Liver (tissue), 8 donors: ENCODE measurements at regions not wholly inside any gene's neighbourhood (a gene's known extent, or its start where the extent isn't known, plus 50 kb on each side); places are given as distances from the start of the nearest gene placed in this dataset.

Experiments used
- DNase-seq: peaks from one replicate; pipeline ENCODE4 v3.0.0-alpha.2; 2017; ENCODE audit warnings: low spot score
- H3K27ac ChIP-seq, 2 donors: one replicate each; pipeline ENCODE4 v1.7.0; 2013; ENCODE audit warnings: inconsistent platforms in 2 of 2, low read length in 2 of 2, control low read depth in 1 of 2, low read depth in 1 of 2, mild to moderate bottlenecking in 1 of 2
- H3K27me3 ChIP-seq, 4 donors: one replicate each; pipeline versions ENCODE4 v1.6.1 to v1.7.0; 2013; ENCODE audit warnings: low read length in 3 of 4, inconsistent platforms in 1 of 4, mild to moderate bottlenecking in 1 of 4, moderate library complexity in 1 of 4; ENCODE audit not compliant: control insufficient read depth in 4 of 4, insufficient read depth in 4 of 4
- H3K36me3 ChIP-seq, 4 donors: one replicate each; pipeline versions ENCODE4 v1.6.1 to v1.7.0; 2013; ENCODE audit warnings: low read length in 3 of 4, mild to moderate bottlenecking in 3 of 4, low read depth in 1 of 4, moderate library complexity in 1 of 4; ENCODE audit not compliant: control insufficient read depth in 4 of 4, insufficient read depth in 3 of 4
- H3K4me1 ChIP-seq, 4 donors: one replicate each; pipeline versions ENCODE4 v1.6.1 to v1.7.0; 2013; ENCODE audit warnings: low read length in 3 of 4, mild to moderate bottlenecking in 3 of 4, moderate library complexity in 1 of 4; ENCODE audit not compliant: control insufficient read depth in 4 of 4, insufficient read depth in 4 of 4
- H3K4me3 ChIP-seq, 3 donors: one replicate each; pipeline versions ENCODE4 v1.6.1 to v1.7.0; 2013; ENCODE audit warnings: low read length in 3 of 3, control low read depth in 1 of 3, low read depth in 1 of 3, mild to moderate bottlenecking in 1 of 3
- H3K9ac ChIP-seq, 2 donors: one replicate each; pipeline ENCODE4 v1.7.0; 2013; ENCODE audit warnings: low read length in 2 of 2, mild to moderate bottlenecking in 2 of 2, moderate library complexity in 2 of 2, control low read depth in 1 of 2, low read depth in 1 of 2
- H3K9me3 ChIP-seq, 4 donors: one replicate each; pipeline versions ENCODE4 v1.6.1 to v1.7.0; 2013; ENCODE audit warnings: low read length in 3 of 4; ENCODE audit not compliant: control insufficient read depth in 4 of 4
- CTCF ChIP-seq: fragments of 150-350 bp; IDR thresholded peaks from 2 replicates; pipeline ENCODE4 v1.5.1; 2017; ENCODE audit warnings: improper control_type of control experiment, low read depth, low read length; ENCODE audit not compliant: missing input control
- EGR1 ChIP-seq, 2 donors: IDR thresholded peaks; 2 replicates each; pipeline ENCODE4 v1.6.1; 2016 to 2018; ENCODE audit warnings: antibody characterized with exemption in 2 of 2, low read depth in 2 of 2
- FOXA1 ChIP-seq: IDR thresholded peaks from 2 replicates; pipeline ENCODE4 v1.6.1; 2016; ENCODE audit warnings: antibody characterized with exemption
- FOXA2 ChIP-seq: IDR thresholded peaks from 2 replicates; pipeline ENCODE4 v1.6.1; 2016; ENCODE audit warnings: antibody characterized with exemption
- GABPA ChIP-seq, 2 donors: IDR thresholded peaks in 1 of 2; conservative IDR thresholded peaks in 1 of 2; 2 replicates each; pipeline ENCODE4 v1.6.1; 2016; ENCODE audit warnings: antibody characterized with exemption in 2 of 2, mild to moderate bottlenecking in 1 of 2, moderate library complexity in 1 of 2
- HNF4A ChIP-seq, 2 donors: conservative IDR thresholded peaks; 2 replicates each; pipeline ENCODE4 v1.6.1; 2016; ENCODE audit warnings: antibody characterized with exemption in 2 of 2, mild to moderate bottlenecking in 2 of 2
- HNF4G ChIP-seq: IDR thresholded peaks from 2 replicates; pipeline ENCODE4 v1.6.1; 2016; ENCODE audit warnings: antibody characterized with exemption
- JUND ChIP-seq, 2 donors: IDR thresholded peaks; 2 replicates each; pipeline ENCODE4 v1.6.1; 2016; ENCODE audit warnings: antibody characterized with exemption in 2 of 2
- MAX ChIP-seq: IDR thresholded peaks from 2 replicates; pipeline ENCODE4 v1.6.1; 2016; ENCODE audit warnings: antibody characterized with exemption
- NR2F2 ChIP-seq: IDR thresholded peaks from 2 replicates; pipeline ENCODE4 v1.6.1; 2016; ENCODE audit warnings: antibody characterized with exemption
- RAD21 ChIP-seq, 2 donors: IDR thresholded peaks; 2 replicates each; pipeline ENCODE4 v1.6.1; 2016; ENCODE audit warnings: antibody characterized with exemption in 2 of 2, mild to moderate bottlenecking in 2 of 2
- RXRA ChIP-seq, 2 donors: IDR thresholded peaks; 2 replicates each; pipeline ENCODE4 v1.6.1; 2017 to 2018; ENCODE audit warnings: antibody characterized with exemption in 2 of 2, mild to moderate bottlenecking in 1 of 2
- SP1 ChIP-seq: IDR thresholded peaks from 2 replicates; pipeline ENCODE4 v1.6.1; 2018; ENCODE audit warnings: antibody characterized with exemption, mild to moderate bottlenecking
- TAF1 ChIP-seq: conservative IDR thresholded peaks from 2 replicates; pipeline ENCODE4 v1.6.1; 2016; ENCODE audit warnings: antibody characterized with exemption, mild to moderate bottlenecking
- YY1 ChIP-seq: IDR thresholded peaks from 2 replicates; pipeline ENCODE4 v1.6.1; 2016; ENCODE audit warnings: antibody characterized with exemption, mild to moderate bottlenecking
- WGBS: extraction: QIAGEN DNeasy Blood & Tissue Kit; methylation state at CpG from one replicate; pipeline ENCODE4 v1.1.7; 2013; 5-methylcytosine and 5-hydroxymethylcytosine counted together
- TF ChIP-seq, protein P1 (sequence below): IDR thresholded peaks from 2 replicates; pipeline ENCODE4 v1.6.1; 2016; ENCODE audit warnings: antibody characterized with exemption, mild to moderate bottlenecking
- TF ChIP-seq, protein P2 (sequence below): IDR thresholded peaks from 2 replicates; pipeline ENCODE4 v1.6.1; 2016; ENCODE audit warnings: antibody characterized with exemption
- donor health status: healthy.
- donor health status: healthy.
- donor health status: healthy.
- donor health status: healthy.
- donor health status: healthy.

DNA sequence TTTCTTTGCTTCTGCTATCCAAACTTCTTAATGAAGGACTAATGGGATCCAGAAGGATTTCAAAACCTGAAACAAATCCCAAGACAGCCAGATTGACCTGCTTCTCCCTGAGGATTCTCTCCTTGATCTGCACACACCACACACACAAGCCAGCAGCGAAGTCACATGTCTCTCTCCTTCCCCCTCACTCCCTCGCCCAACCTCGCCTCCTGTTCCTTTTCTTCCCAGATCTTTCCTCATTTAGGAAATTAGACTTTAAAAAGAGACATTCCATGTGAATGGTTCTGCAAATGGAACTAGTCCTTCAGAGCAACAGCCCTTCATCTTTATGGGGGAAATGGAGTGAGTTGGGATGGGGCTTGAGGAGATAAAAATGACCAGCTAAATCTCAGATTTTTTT, 639.1 kb upstream of the SETBP1 start:
- TF ChIP-seq HNF4G: no peak
- no peak for TF ChIP-seq JUND (IDR thresholded peaks at IDR 0.05)
- TF ChIP-seq EGR1 (IDR thresholded peaks at IDR 0.05; ENCODE audit: low read depth in 2 of 2): no peak
- no peak for TF ChIP-seq HNF4A (conservative IDR thresholded peaks at IDR 0.05)
- TF ChIP-seq, protein P1, sequence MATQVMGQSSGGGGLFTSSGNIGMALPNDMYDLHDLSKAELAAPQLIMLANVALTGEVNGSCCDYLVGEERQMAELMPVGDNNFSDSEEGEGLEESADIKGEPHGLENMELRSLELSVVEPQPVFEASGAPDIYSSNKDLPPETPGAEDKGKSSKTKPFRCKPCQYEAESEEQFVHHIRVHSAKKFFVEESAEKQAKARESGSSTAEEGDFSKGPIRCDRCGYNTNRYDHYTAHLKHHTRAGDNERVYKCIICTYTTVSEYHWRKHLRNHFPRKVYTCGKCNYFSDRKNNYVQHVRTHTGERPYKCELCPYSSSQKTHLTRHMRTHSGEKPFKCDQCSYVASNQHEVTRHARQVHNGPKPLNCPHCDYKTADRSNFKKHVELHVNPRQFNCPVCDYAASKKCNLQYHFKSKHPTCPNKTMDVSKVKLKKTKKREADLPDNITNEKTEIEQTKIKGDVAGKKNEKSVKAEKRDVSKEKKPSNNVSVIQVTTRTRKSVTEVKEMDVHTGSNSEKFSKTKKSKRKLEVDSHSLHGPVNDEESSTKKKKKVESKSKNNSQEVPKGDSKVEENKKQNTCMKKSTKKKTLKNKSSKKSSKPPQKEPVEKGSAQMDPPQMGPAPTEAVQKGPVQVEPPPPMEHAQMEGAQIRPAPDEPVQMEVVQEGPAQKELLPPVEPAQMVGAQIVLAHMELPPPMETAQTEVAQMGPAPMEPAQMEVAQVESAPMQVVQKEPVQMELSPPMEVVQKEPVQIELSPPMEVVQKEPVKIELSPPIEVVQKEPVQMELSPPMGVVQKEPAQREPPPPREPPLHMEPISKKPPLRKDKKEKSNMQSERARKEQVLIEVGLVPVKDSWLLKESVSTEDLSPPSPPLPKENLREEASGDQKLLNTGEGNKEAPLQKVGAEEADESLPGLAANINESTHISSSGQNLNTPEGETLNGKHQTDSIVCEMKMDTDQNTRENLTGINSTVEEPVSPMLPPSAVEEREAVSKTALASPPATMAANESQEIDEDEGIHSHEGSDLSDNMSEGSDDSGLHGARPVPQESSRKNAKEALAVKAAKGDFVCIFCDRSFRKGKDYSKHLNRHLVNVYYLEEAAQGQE: no peak
- no peak for TF ChIP-seq YY1
- no peak for TF ChIP-seq CTCF
- TF ChIP-seq GABPA (IDR thresholded peaks at IDR 0.05 in 1 of 2, conservative IDR thresholded peaks at IDR 0.05 in 1 of 2): no peak
- TF ChIP-seq, protein P2, sequence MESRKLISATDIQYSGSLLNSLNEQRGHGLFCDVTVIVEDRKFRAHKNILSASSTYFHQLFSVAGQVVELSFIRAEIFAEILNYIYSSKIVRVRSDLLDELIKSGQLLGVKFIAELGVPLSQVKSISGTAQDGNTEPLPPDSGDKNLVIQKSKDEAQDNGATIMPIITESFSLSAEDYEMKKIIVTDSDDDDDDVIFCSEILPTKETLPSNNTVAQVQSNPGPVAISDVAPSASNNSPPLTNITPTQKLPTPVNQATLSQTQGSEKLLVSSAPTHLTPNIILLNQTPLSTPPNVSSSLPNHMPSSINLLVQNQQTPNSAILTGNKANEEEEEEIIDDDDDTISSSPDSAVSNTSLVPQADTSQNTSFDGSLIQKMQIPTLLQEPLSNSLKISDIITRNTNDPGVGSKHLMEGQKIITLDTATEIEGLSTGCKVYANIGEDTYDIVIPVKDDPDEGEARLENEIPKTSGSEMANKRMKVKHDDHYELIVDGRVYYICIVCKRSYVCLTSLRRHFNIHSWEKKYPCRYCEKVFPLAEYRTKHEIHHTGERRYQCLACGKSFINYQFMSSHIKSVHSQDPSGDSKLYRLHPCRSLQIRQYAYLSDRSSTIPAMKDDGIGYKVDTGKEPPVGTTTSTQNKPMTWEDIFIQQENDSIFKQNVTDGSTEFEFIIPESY: no peak
- TF ChIP-seq SP1: no peak
- TF ChIP-seq NR2F2: no peak
- TF ChIP-seq RAD21 (IDR thresholded peaks at IDR 0.05): no peak
- no peak for TF ChIP-seq RXRA (IDR thresholded peaks at IDR 0.05)
- TF ChIP-seq TAF1: no peak
- TF ChIP-seq FOXA1: no peak
- TF ChIP-seq MAX: no peak
- TF ChIP-seq FOXA2: no peak
- Histone ChIP-seq H3K9ac (no peak overlapping the region), H3K27ac (no peak overlapping the region), H3K4me3 (no peak overlapping the region), H3K27me3 (no peaks in the 10 kb centered on the region), H3K36me3 (no peaks in the 10 kb centered on the region), H3K9me3 (no peaks in the 10 kb centered on the region), H3K4me1 (no peaks in the 10 kb centered on the region)
- DNase-seq: no peak
- WGBS: 82% methylated on average over 3 of the region's 3 CpGs

GRCh38 chr18:44041961-44042360, 638.7 kb upstream of the SETBP1 start:
- H3K27ac ChIP-seq: no peak overlapping the region
- WGBS: 69% methylated on average over 4 of the region's 4 CpGs
- TF ChIP-seq HNF4A (conservative IDR thresholded peaks at IDR 0.05) (no peak), JUND (IDR thresholded peaks at IDR 0.05) (no peak), YY1 (no peak), SP1 (no peak), GABPA (IDR thresholded peaks at IDR 0.05 in 1 of 2, conservative IDR thresholded peaks at IDR 0.05 in 1 of 2) (no peak)
- TF ChIP-seq, protein P2: no peak
- H3K9me3 ChIP-seq: no peaks in the 10 kb centered on the region
- H3K4me3 ChIP-seq: no peak overlapping the region
- no peaks in the 10 kb centered on the region for H3K4me1 ChIP-seq
- no peak for DNase-seq
- no peaks in the 10 kb centered on the region for H3K27me3 ChIP-seq
- no peaks in the 10 kb centered on the region for H3K36me3 ChIP-seq
- no peak overlapping the region for H3K9ac ChIP-seq
